OCI-LY3 (cell line): ENCODE measurements at regions not wholly inside any gene's neighbourhood (a gene's known extent, or its start where the extent isn't known, plus 50 kb on each side); places are given as distances from the start of the nearest gene placed in this dataset.

Experiments used
- H2AFZ ChIP-seq: fragments of 200-600, 300-600 bp; shearing (Covaris generic); 2 replicates; pipeline ENCODE4 v1.6.0; 2014; ENCODE audit warnings: antibody characterized with exemption, low read depth, low read length
- H3K27ac ChIP-seq: fragments of 200-600, 300-600 bp; sonication (generic); 2 replicates; pipeline ENCODE4 v1.5.1; 2014; ENCODE audit warnings: mild to moderate bottlenecking, low read length, moderate library complexity, mixed read lengths
- H3K27me3 ChIP-seq: fragments of 200-600, 300-600 bp; sonication (generic); 2 replicates; pipeline ENCODE4 v1.6.1; 2014; ENCODE audit warnings: low read depth, low read length, mixed read lengths
- H3K36me3 ChIP-seq: fragments of 200-600, 300-600 bp; sonication (generic); replicated peaks from 2 replicates; pipeline ENCODE3; 2014; ENCODE audit warnings: low read depth, low read length, mixed read lengths
- H3K4me1 ChIP-seq: fragments of 300-600, 200-600 bp; sonication (generic); 2 replicates; pipeline ENCODE4 v1.6.1; 2014; ENCODE audit warnings: low read length, mixed read lengths
- H3K4me2 ChIP-seq: fragments of 200-600, 300-600 bp; sonication (generic); 2 replicates; pipeline ENCODE4 v1.6.1; 2014; ENCODE audit warnings: low read length, mixed read lengths
- H3K4me3 ChIP-seq: fragments of 300-600, 200-600 bp; sonication (generic); 2 replicates; pipeline ENCODE4 v1.5.1; 2014; ENCODE audit warnings: antibody characterized with exemption, mild to moderate bottlenecking, low read length, moderate library complexity
- H3K79me2 ChIP-seq: fragments of 300-600, 200-600 bp; shearing (Covaris generic); 2 replicates; pipeline ENCODE4 v1.6.1; 2014; ENCODE audit warnings: mild to moderate bottlenecking, low read length, mixed read lengths
- H3K9ac ChIP-seq: fragments of 300-600, 200-600 bp; shearing (Covaris generic); 2 replicates; pipeline ENCODE4 v1.6.0; 2014; ENCODE audit warnings: mild to moderate bottlenecking, low read length, moderate library complexity
- H3K9me3 ChIP-seq: fragments of 200-600, 300-600 bp; shearing (Covaris generic); 2 replicates; pipeline ENCODE4 v1.6.1; 2014; ENCODE audit warnings: low read length, mixed read lengths; ENCODE audit not compliant: insufficient read depth
- H4K20me1 ChIP-seq: fragments of 200-600, 300-600 bp; sonication (generic); 2 replicates; pipeline ENCODE4 v1.6.1; 2016; ENCODE audit warnings: low read length, mixed read lengths; ENCODE audit not compliant: insufficient read depth
- CTCF ChIP-seq: fragments of 200-600, 300-600 bp; sonication (generic); IDR thresholded peaks from 2 replicates; pipeline ENCODE4 v1.5.1; 2014; ENCODE audit warnings: antibody characterized with exemption, low read length, low read depth
- EZH2phosphoT487 ChIP-seq: fragments of 200-600 bp; shearing (Covaris generic); IDR thresholded peaks from 2 replicates; pipeline ENCODE4 v1.6.1; 2018; ENCODE audit warnings: antibody characterized with exemption, mixed run types, low read depth

- Histone ChIP-seq H3K9me3 (no peaks in the 10 kb centered on the region), H4K20me1 (no peaks in the 10 kb centered on the region), H2AFZ (no peak overlapping the region), H3K4me1 (peaks cover 18% of the 10 kb centered on the region), H3K79me2 (no peaks in the 10 kb centered on the region), H3K4me2 (no peak overlapping the region; the same call in 1 of the 2 replicates), H3K27me3 (no peaks in the 10 kb centered on the region), H3K36me3 (no peaks in the 10 kb centered on the region), H3K4me3 (no peak overlapping the region), H3K9ac (no peak overlapping the region), H3K27ac (no peak overlapping the region)
- TF ChIP-seq EZH2phosphoT487, result no peak
- TF ChIP-seq CTCF, result no peak
Observed at GRCh38 chr13:38419312-38419873, 69.7 kb downstream of the UFM1 start.

GRCh38 chr13:38421590-38422560 lies 72.2 kb downstream of the UFM1 start:
- no peak overlapping the region for H3K4me3 ChIP-seq
- no peaks in the 10 kb centered on the region for H3K79me2 ChIP-seq

GRCh38 chr13:38429916-38430315 lies 80.3 kb downstream of the UFM1 start:
- H3K79me2 ChIP-seq, result no peaks in the 10 kb centered on the region
- no peak overlapping the region for H3K27ac ChIP-seq

More at GRCh38 chr13:38421590-38422560, 72.2 kb downstream of the UFM1 start:
- H2AFZ ChIP-seq, result no peak overlapping the region
- H3K27ac ChIP-seq, result no peak overlapping the region
- no peaks in the 10 kb centered on the region for H3K36me3 ChIP-seq
- peaks cover 7% of the 10 kb centered on the region for H3K4me1 ChIP-seq
- no peaks in the 10 kb centered on the region for H3K27me3 ChIP-seq
- H3K4me2 ChIP-seq, result no peak overlapping the region
- TF ChIP-seq EZH2phosphoT487, result no peak
- TF ChIP-seq CTCF, result no peak
- H3K9ac ChIP-seq, result no peak overlapping the region
- H4K20me1 ChIP-seq, result no peaks in the 10 kb centered on the region
- H3K9me3 ChIP-seq, result no peaks in the 10 kb centered on the region

More at GRCh38 chr13:38429916-38430315, 80.3 kb downstream of the UFM1 start:
- Histone ChIP-seq H3K4me3 (no peak overlapping the region), H4K20me1 (no peaks in the 10 kb centered on the region), H3K4me2 (no peak overlapping the region), H3K4me1 (no peaks in the 10 kb centered on the region), H3K36me3 (no peaks in the 10 kb centered on the region), H2AFZ (no peak overlapping the region), H3K9ac (no peak overlapping the region), H3K27me3 (no peaks in the 10 kb centered on the region), H3K9me3 (no peaks in the 10 kb centered on the region)
- no peak for TF ChIP-seq CTCF
- TF ChIP-seq EZH2phosphoT487, result no peak
